Tibial nerve (tissue), 4 donors: ENCODE measurements at regions not wholly inside any gene's neighbourhood (a gene's known extent, or its start where the extent isn't known, plus 50 kb on each side); places are given as distances from the start of the nearest gene placed in this dataset.

Source experiments
- DNase-seq, 2 donors: peaks; one replicate each; pipeline ENCODE4 v3.0.0-alpha.2; 2019; ENCODE audit warnings: low spot score in 2 of 2
- H3K27ac ChIP-seq, 4 donors: fragments of 200-600 bp; sonication (generic) in 3 of 4; one replicate each; pipeline ENCODE4 v1.5.1; 2017 to 2019; ENCODE audit warnings: mild to moderate bottlenecking in 1 of 4
- H3K27me3 ChIP-seq, 2 donors: fragments of 200-600 bp; sonication (generic) in 1 of 2; one replicate each; pipeline versions ENCODE4 v1.5.1 to v1.6.0; 2017 to 2019
- H3K36me3 ChIP-seq, 3 donors: fragments of 200-600 bp; sonication (generic); one replicate each; pipeline ENCODE4 v1.5.1; 2018 to 2019
- H3K4me1 ChIP-seq, 4 donors: fragments of 200-600 bp; sonication (generic) in 3 of 4; one replicate each; pipeline ENCODE4 v1.5.1; 2017 to 2019
- H3K4me3 ChIP-seq, 4 donors: fragments of 200-600 bp; sonication (generic) in 3 of 4; one replicate each; pipeline ENCODE4 v1.5.1; 2017 to 2019; ENCODE audit warnings: mild to moderate bottlenecking in 1 of 4, moderate library complexity in 1 of 4
- H3K9me3 ChIP-seq, 4 donors: fragments of 200-600 bp; sonication (generic) in 3 of 4; one replicate each; pipeline ENCODE4 v1.5.1; 2017 to 2019
- EP300 ChIP-seq, 2 donors: sonication (generic); formaldehyde crosslinking; IDR thresholded peaks; one replicate each; pipeline ENCODE4 v1.6.1; 2017; ENCODE audit warnings: antibody characterized with exemption in 2 of 2, mild to moderate bottlenecking in 1 of 2
- POLR2A ChIP-seq, 2 donors: fragments of 450-650 bp; IDR thresholded peaks; one replicate each; pipeline ENCODE4 v1.6.1; 2017; ENCODE audit warnings: antibody characterized with exemption in 2 of 2, mild to moderate bottlenecking in 2 of 2, moderate library complexity in 2 of 2
- WGBS, 2 donors: methylation state at CpG; one replicate each; pipeline ENCODE4 v1.1.5; 2018; 5-methylcytosine and 5-hydroxymethylcytosine counted together
- TF ChIP-seq, protein P1 (sequence below), 5 experiments: fragments of 200-600 bp in 3 of 5; fragments of 450-650 bp in 2 of 5; sonication (generic) in 3 of 5; IDR thresholded peaks; one replicate each; pipeline ENCODE4 v1.5.1; 2016 to 2019; ENCODE audit warnings: antibody characterized with exemption in 5 of 5, mild to moderate bottlenecking in 3 of 5, moderate library complexity in 2 of 5

DNA sequence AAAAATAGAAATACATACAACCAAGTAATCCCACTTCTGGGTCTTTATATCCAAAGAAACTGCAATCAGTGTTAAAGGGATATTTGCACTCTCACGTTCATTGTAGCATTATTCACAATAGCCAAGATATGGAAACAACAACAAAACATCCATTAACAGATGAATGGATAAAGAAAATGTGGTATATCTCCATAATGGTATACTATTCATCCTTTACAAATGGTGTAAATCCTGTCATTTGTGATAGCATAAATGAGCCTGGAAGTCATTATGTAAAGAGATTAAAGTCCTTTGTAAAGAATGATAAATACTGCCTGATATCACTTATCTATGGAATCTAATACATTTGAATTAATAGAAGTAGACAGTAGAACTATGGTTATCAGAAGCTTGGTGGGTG is 327.7 kb downstream of the UTRN start:
- TF ChIP-seq, protein P1, sequence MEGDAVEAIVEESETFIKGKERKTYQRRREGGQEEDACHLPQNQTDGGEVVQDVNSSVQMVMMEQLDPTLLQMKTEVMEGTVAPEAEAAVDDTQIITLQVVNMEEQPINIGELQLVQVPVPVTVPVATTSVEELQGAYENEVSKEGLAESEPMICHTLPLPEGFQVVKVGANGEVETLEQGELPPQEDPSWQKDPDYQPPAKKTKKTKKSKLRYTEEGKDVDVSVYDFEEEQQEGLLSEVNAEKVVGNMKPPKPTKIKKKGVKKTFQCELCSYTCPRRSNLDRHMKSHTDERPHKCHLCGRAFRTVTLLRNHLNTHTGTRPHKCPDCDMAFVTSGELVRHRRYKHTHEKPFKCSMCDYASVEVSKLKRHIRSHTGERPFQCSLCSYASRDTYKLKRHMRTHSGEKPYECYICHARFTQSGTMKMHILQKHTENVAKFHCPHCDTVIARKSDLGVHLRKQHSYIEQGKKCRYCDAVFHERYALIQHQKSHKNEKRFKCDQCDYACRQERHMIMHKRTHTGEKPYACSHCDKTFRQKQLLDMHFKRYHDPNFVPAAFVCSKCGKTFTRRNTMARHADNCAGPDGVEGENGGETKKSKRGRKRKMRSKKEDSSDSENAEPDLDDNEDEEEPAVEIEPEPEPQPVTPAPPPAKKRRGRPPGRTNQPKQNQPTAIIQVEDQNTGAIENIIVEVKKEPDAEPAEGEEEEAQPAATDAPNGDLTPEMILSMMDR (IDR thresholded peaks at IDR 0.05), result no peak
- TF ChIP-seq POLR2A (IDR thresholded peaks at IDR 0.05), result no peak
- no peak for TF ChIP-seq EP300 (IDR thresholded peaks at IDR 0.05)
- Histone ChIP-seq H3K27ac (no peak overlapping the region), H3K4me1 (no peaks in the 10 kb centered on the region), H3K4me3 (no peak overlapping the region), H3K9me3 (no peaks in the 10 kb centered on the region), H3K27me3 (no peaks in the 10 kb centered on the region), H3K36me3 (peaks cover 0 to 8% (median 0%) of the 10 kb centered on the region in 3 donors)
- no peak for DNase-seq
- WGBS, 2 donors, result 69 to 78% methylated on average over 1 of the region's 1 CpG

DNA sequence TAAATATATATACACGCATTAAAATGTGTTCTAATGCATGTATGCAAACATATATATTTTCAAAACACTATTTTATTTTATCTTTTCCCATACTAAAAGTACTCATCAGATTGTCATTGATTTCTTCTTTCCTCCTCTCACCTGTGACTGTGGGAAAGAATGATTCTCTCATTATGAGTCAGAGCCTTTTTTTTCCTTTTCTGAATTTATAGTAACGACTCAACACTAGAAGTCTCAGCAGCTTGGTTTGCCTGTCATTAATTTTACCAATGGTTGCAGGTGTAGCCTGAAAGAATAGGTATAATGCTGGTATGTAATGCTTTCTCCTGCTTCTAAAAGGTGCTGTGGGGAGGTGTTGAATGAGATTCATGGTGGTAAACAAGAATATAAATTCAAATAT is 328.7 kb downstream of the UTRN start:
- H3K27ac ChIP-seq, result no peak overlapping the region
- WGBS, 2 donors, result 36 to 90% methylated on average over 2 of the region's 2 CpGs
- H3K36me3 ChIP-seq, result no peaks in the 10 kb centered on the region
- no peaks in the 10 kb centered on the region for H3K9me3 ChIP-seq
- TF ChIP-seq POLR2A (IDR thresholded peaks at IDR 0.05), result no peak
- TF ChIP-seq, protein P1 (IDR thresholded peaks at IDR 0.05), result no peak
- no peak for TF ChIP-seq EP300 (IDR thresholded peaks at IDR 0.05)
- no peak overlapping the region for H3K4me3 ChIP-seq
- no peak for DNase-seq
- no peaks in the 10 kb centered on the region for H3K4me1 ChIP-seq
- H3K27me3 ChIP-seq, result no peaks in the 10 kb centered on the region

DNA sequence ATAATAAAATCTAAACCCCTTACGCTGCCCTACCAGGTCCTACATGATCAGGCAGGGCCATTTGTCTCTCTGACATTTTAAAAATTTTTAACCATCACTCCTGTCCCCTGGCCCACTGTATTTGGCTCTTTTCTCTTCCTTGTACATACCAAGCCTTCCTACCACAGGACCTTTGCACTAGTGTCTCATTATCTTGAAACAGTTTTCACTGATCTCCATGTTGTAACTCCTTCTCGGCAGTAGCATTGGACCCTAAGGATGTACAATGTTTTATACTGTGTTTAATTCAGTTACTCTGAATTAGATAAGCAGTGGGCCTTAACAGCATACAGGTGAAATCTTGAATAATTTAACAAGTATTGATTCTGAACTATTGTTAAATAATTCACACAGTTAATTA is 330.7 kb downstream of the UTRN start:
- TF ChIP-seq EP300 (IDR thresholded peaks at IDR 0.05) (no peak), POLR2A (IDR thresholded peaks at IDR 0.05) (no peak)
- TF ChIP-seq, protein P1 (IDR thresholded peaks at IDR 0.05), result no peak
- Histone ChIP-seq H3K27ac (no peak overlapping the region), H3K4me3 (no peak overlapping the region), H3K27me3 (no peaks in the 10 kb centered on the region), H3K4me1 (no peaks in the 10 kb centered on the region), H3K36me3 (no peaks in the 10 kb centered on the region), H3K9me3 (no peaks in the 10 kb centered on the region)
- no peak for DNase-seq
- 94 to 98% methylated on average over 2 of the region's 2 CpGs for WGBS, 2 donors

DNA sequence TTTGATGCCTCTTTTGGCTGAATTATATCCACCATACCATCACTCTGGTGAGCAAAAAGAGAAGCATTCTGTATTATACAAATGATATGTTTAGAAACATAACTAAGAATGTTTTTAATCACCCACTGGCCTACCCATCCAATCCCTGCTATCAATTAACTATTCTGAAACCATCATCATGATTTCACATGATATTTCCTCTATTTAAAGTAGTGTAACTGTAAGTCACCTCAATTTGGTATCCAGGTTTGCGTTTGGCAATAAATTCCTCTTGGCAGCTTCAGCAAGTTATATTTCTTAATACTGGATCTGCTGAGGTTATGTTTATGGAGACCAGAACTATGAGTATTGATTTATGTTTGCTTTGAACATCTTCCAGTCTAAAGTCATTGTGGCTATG is 332.1 kb downstream of the UTRN start:
- no peaks in the 10 kb centered on the region for H3K9me3 ChIP-seq
- no peak overlapping the region for H3K27ac ChIP-seq
- no peak for DNase-seq
- 76 to 86% methylated on average over 1 of the region's 1 CpG for WGBS, 2 donors
- TF ChIP-seq POLR2A (IDR thresholded peaks at IDR 0.05) (no peak), EP300 (IDR thresholded peaks at IDR 0.05) (no peak)
- TF ChIP-seq, protein P1 (IDR thresholded peaks at IDR 0.05), result no peak
- H3K36me3 ChIP-seq, result no peaks in the 10 kb centered on the region
- no peaks in the 10 kb centered on the region for H3K27me3 ChIP-seq
- no peak overlapping the region for H3K4me3 ChIP-seq
- no peaks in the 10 kb centered on the region for H3K4me1 ChIP-seq

DNA sequence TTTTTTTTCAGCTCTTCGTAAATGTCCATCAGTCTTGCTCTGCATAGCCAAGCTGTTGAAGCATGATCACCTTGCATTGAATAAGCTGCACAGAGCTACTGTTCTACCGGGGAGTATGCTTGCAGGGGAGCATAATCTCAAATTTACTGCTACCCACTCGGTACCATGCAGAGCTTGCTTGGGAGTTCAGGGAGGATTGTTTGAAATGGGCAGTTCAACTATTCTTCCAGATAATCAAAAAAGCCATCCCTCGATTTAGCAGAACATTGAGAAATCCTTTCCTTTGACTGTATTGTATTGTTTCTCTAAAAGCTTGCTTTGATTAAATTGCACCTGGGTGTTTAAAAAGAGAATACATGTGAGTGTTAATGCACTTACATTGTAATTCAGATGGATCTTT is 332.6 kb downstream of the UTRN start:
- Histone ChIP-seq H3K4me3 (no peak overlapping the region), H3K27ac (no peak overlapping the region), H3K27me3 (no peaks in the 10 kb centered on the region), H3K9me3 (no peaks in the 10 kb centered on the region), H3K36me3 (no peaks in the 10 kb centered on the region), H3K4me1 (no peaks in the 10 kb centered on the region)
- WGBS, 2 donors, result 67 to 77% methylated on average over 4 of the region's 4 CpGs
- TF ChIP-seq, protein P1 (IDR thresholded peaks at IDR 0.05), result no peak
- TF ChIP-seq POLR2A (IDR thresholded peaks at IDR 0.05), result no peak
- no peak for TF ChIP-seq EP300 (IDR thresholded peaks at IDR 0.05)
- DNase-seq, result no peak
